GM12878 (cell line): ENCODE measurements at regions not wholly inside any gene's neighbourhood (a gene's known extent, or its start where the extent isn't known, plus 50 kb on each side); places are given as distances from the start of the nearest gene placed in this dataset.

Experiments used
- ATAC-seq: fragments of 200-7000 bp; cut with Tn5 transposase; 3 replicates; pipeline ENCODE4 v1.9.1; 2020; ENCODE audit warnings: mild to moderate bottlenecking, moderate library complexity
- BruUV-seq: library from RNA; stranded (reverse); fragments of 400-500 nt; replicated peaks from 2 replicates; lab custom pipeline; 2021; lab: Mats Ljungman, UMichigan
- CTCF ChIA-PET: fragments of 300-600 bp; sonication (Branson Sonifier 250); formaldehyde crosslinking; extraction: SDS; loops from one replicate; lab custom pipeline; 2021; ENCODE audit warnings: inconsistent platforms; lab: Yijun Ruan, JAX
- POLR2A ChIA-PET: fragments of 350-600 bp; formaldehyde crosslinking; extraction: SDS; loops from one replicate; lab custom pipeline; 2021; ENCODE audit warnings: inconsistent platforms; lab: Charles Lee
- RAD21 ChIA-PET: fragments of 300-600 bp; sonication (Branson Sonifier 250); formaldehyde crosslinking; loops from one replicate; lab custom pipeline; 2023; ENCODE audit warnings: antibody characterized with exemption; ENCODE audit not compliant: unreplicated experiment; lab: Charles Lee
- SMC1A ChIA-PET: fragments of 300-600 bp; sonication (Branson Sonifier 250); formaldehyde crosslinking; loops from one replicate; lab custom pipeline; 2023; ENCODE audit not compliant: unreplicated experiment, uncharacterized antibody; lab: Charles Lee
- DNase-seq: peaks from one replicate; pipeline ENCODE4 v3.0.0-alpha.2; 2011; ENCODE audit warnings: low read depth, low spot score
- FAIRE-seq: peaks from 3 replicates; lab custom pipeline; 2011; peaks lifted over from hg19 to GRCh38; lab: Jason Lieb, UNC
- H2AFZ ChIP-seq: 2 replicates; pipeline ENCODE4 v1.6.0; 2011; ENCODE audit warnings: low read depth, low read length, control low read depth; ENCODE audit not compliant: control insufficient read depth
- H3K27ac ChIP-seq: 2 replicates; pipeline ENCODE4 v1.5.1; 2011; ENCODE audit warnings: control low read depth; ENCODE audit not compliant: control insufficient read depth, insufficient read depth
- H3K27me3 ChIP-seq, 2 experiments: replicated peaks in 1 of 2; 2 replicates each; pipeline versions ENCODE4 v1.6.0 to v1.6.1; 2011; ENCODE audit warnings: low read length in 1 of 2; ENCODE audit not compliant: control insufficient read depth in 2 of 2, insufficient read depth in 2 of 2
- H3K36me3 ChIP-seq, 2 experiments: 2 replicates each; pipeline ENCODE4 v1.5.1; 2011; ENCODE audit warnings: low read length in 1 of 2; ENCODE audit not compliant: control insufficient read depth in 2 of 2, insufficient read depth in 2 of 2
- H3K4me1 ChIP-seq: 2 replicates; pipeline ENCODE4 v1.6.1; 2011; ENCODE audit warnings: mild to moderate bottlenecking, low read length, moderate library complexity, mixed read lengths; ENCODE audit not compliant: control insufficient read depth, insufficient read depth
- H3K4me2 ChIP-seq: 2 replicates; pipeline ENCODE4 v1.6.0; 2011; ENCODE audit warnings: control low read depth; ENCODE audit not compliant: control insufficient read depth, insufficient read depth
- H3K4me3 ChIP-seq: fragments of 200-600 bp; sonication (generic); 2 replicates; pipeline ENCODE4 v1.5.1; 2016
- H3K79me2 ChIP-seq: 2 replicates; pipeline ENCODE4 v1.6.0; 2011; ENCODE audit warnings: low read length; ENCODE audit not compliant: control insufficient read depth, insufficient read depth
- H3K9ac ChIP-seq: 2 replicates; pipeline ENCODE4 v1.8.0; 2011; ENCODE audit warnings: low read length, control low read depth, mixed read lengths; ENCODE audit not compliant: control insufficient read depth, insufficient read depth
- H3K9me3 ChIP-seq: replicated peaks from 3 replicates; pipeline ENCODE4 v1.5.1; 2011; ENCODE audit warnings: mild to moderate bottlenecking, low read length; ENCODE audit not compliant: control insufficient read depth, insufficient read depth
- H4K20me1 ChIP-seq: 2 replicates; pipeline ENCODE4 v1.6.0; 2011; ENCODE audit not compliant: control insufficient read depth, insufficient read depth
- FOS ChIP-seq: IDR thresholded peaks from 3 replicates; pipeline ENCODE4 v1.6.1; 2011; ENCODE audit warnings: borderline replicate concordance; ENCODE audit not compliant: insufficient read length; ENCODE audit errors: extremely low read depth
- RUNX3 ChIP-seq: IDR thresholded peaks from 2 replicates; pipeline ENCODE4 v1.6.1; 2012; ENCODE audit warnings: low read length, inconsistent platforms
- TBL1XR1 ChIP-seq: IDR thresholded peaks from 2 replicates; pipeline ENCODE4 v1.6.1; 2012; ENCODE audit warnings: low read depth, low read length, improper control_type of control experiment
- ZNF274 ChIP-seq: IDR thresholded peaks from one replicate; pipeline ENCODE4 v1.8.0; 2011; ENCODE audit not compliant: insufficient read length, insufficient read depth
- WGBS: methylation state at CpG from one replicate; pipeline ENCODE4 v1.1.6; 2016; ENCODE audit warnings: low lambda C conversion rate; ENCODE audit not compliant: insufficient replicate concordance, insufficient coverage; ENCODE audit errors: missing lambda C conversion rate; 5-methylcytosine and 5-hydroxymethylcytosine counted together
- in situ Hi-C: fragments of 300-500 bp; cut with MboI; formaldehyde crosslinking; loops from 9 replicates; pipeline ENCODE4 v1.14.3; 2018; ENCODE audit warnings: mixed read lengths
- intact Hi-C: fragments of 100-400 bp; cut with micrococcal nuclease; formaldehyde crosslinking; loops from one replicate; pipeline ENCODE4 v1.14.2; 2022; ENCODE audit not compliant: unreplicated experiment

GRCh38 chr4:141912831-141913230 lies 276.4 kb downstream of the IL15 start:
- FAIRE-seq (no peak), DNase-seq (no peak)
- 0% methylated on average over 4 of the region's 4 CpGs for WGBS

GRCh38 chr4:141913928-141914327 lies 277.5 kb downstream of the IL15 start:
- no peak overlapping the region for H2AFZ ChIP-seq
- ATAC-seq (no peak), FAIRE-seq (no peak), DNase-seq (no peak)
- intact Hi-C loops (no loop called here), in situ Hi-C loops (no loop called here)
- H4K20me1 ChIP-seq: no peaks in the 10 kb centered on the region
- H3K4me2 ChIP-seq: no peak overlapping the region
- no peak for TF ChIP-seq TBL1XR1
- TF ChIP-seq ZNF274: no peak
- TF ChIP-seq RUNX3: no peak
- no peaks in the 10 kb centered on the region for H3K79me2 ChIP-seq
- H3K27ac ChIP-seq: no peak overlapping the region
- no peaks in the 10 kb centered on the region for H3K27me3 ChIP-seq
- no TSS peak for BruUV-seq
- H3K4me1 ChIP-seq: no peaks in the 10 kb centered on the region
- no peaks in the 10 kb centered on the region for H3K9me3 ChIP-seq
- 89% methylated on average over 1 of the region's 1 CpG for WGBS
- ChIA-PET POLR2A (no interaction called here), RAD21 (no interaction called here), CTCF (no interaction called here), SMC1A (no interaction called here)
- no peak overlapping the region for H3K9ac ChIP-seq
- no peaks in the 10 kb centered on the region for H3K36me3 ChIP-seq
- H3K4me3 ChIP-seq: no peak overlapping the region

More at GRCh38 chr4:141912831-141913230, 276.4 kb downstream of the IL15 start:
- TF ChIP-seq FOS: no peak
- no peaks in the 10 kb centered on the region for H3K36me3 ChIP-seq
- H3K4me3 ChIP-seq: no peak overlapping the region
- H4K20me1 ChIP-seq: no peaks in the 10 kb centered on the region
- SMC1A ChIA-PET: interaction anchor here (0.6 to 0.7 kb wide), 2 partner anchors 250 to 919 kb away, joined by 3 to 4 read pairs; no protein-coding TSS in a partner anchor
- H3K27me3 ChIP-seq: no peaks in the 10 kb centered on the region
- H3K4me1 ChIP-seq: no peaks in the 10 kb centered on the region
- H3K9ac ChIP-seq: no peak overlapping the region
- no peak overlapping the region for H3K4me2 ChIP-seq
- intact Hi-C loops (no loop called here), in situ Hi-C loops (no loop called here)
- POLR2A ChIA-PET: no interaction called here
- RAD21 ChIA-PET: no interaction called here
- H3K9me3 ChIP-seq: no peaks in the 10 kb centered on the region
- CTCF ChIA-PET: no interaction called here
- no TSS peak for BruUV-seq
- no peaks in the 10 kb centered on the region for H3K79me2 ChIP-seq
- H3K27ac ChIP-seq: no peak overlapping the region
- H2AFZ ChIP-seq: no peak overlapping the region
- ATAC-seq: no peak
